K562 (cell line): ENCODE measurements at regions not wholly inside any gene's neighbourhood (a gene's known extent, or its start where the extent isn't known, plus 50 kb on each side); places are given as distances from the start of the nearest gene placed in this dataset.

ENCODE experiments used
- ATAC-seq: fragments of 200-7000 bp; cut with Tn5 transposase; 3 replicates; pipeline ENCODE4 v1.9.1; 2020; ENCODE audit warnings: moderate library complexity
- BruUV-seq: library from RNA; stranded (reverse); fragments of 400-500 nt; replicated peaks from 2 replicates; lab custom pipeline; 2021; lab: Mats Ljungman, UMichigan
- CTCF ChIA-PET: fragments of 300-600 bp; formaldehyde crosslinking; extraction: SDS; loops from one replicate; lab custom pipeline; 2021; ENCODE audit warnings: low intra/inter-chr PET ratio; lab: Yijun Ruan, JAX
- POLR2A ChIA-PET: fragments of 300-600, 350-650 bp; sonication (Branson Sonifier 250); formaldehyde crosslinking; extraction: SDS; loops from one replicate; lab custom pipeline; 2021; ENCODE audit warnings: antibody characterized with exemption, inconsistent platforms; lab: Yijun Ruan, JAX
- DNase-seq, 4 experiments: peaks; one replicate each; pipeline versions ENCODE4 v3.0.0 to v3.0.0-alpha.2; 2011 to 2018; ENCODE audit warnings: low spot score in 3 of 4, mixed read lengths in 3 of 4; ENCODE audit errors: extremely low read depth in 1 of 4
- FAIRE-seq: peaks from 2 replicates; lab custom pipeline; 2011; peaks lifted over from hg19 to GRCh38; lab: Jason Lieb, UNC
- H2AFZ ChIP-seq: 2 replicates; pipeline ENCODE4 v1.6.0; 2011; ENCODE audit warnings: low read depth, low read length, control low read depth, inconsistent platforms
- H3K27ac ChIP-seq: fragments of 200-600 bp; 3 replicates; pipeline ENCODE4 v1.8.0; 2011; ENCODE audit warnings: low read depth, mild to moderate bottlenecking, control low read depth, inconsistent platforms, low read length, moderate library complexity, mixed read lengths; ENCODE audit errors: extremely low read depth
- H3K27me3 ChIP-seq, 2 experiments: fragments of 300-600 bp in 1 of 2; 2 replicates in 1 of 2; 3 replicates in 1 of 2; pipeline versions ENCODE4 v1.6.0 to v1.8.0; 2011; ENCODE audit warnings: inconsistent platforms in 2 of 2, low read length in 2 of 2, mild to moderate bottlenecking in 1 of 2, mixed read lengths in 1 of 2, moderate library complexity in 1 of 2; ENCODE audit not compliant: control insufficient read depth in 2 of 2, insufficient read depth in 2 of 2
- H3K36me3 ChIP-seq: fragments of 300-600 bp; 3 replicates; pipeline ENCODE4 v1.8.0; 2011; ENCODE audit warnings: mild to moderate bottlenecking, low read length, inconsistent platforms; ENCODE audit not compliant: control insufficient read depth, insufficient read depth
- H3K4me1 ChIP-seq, 2 experiments: fragments of 200-600 bp in 1 of 2; replicated peaks in 1 of 2; 2 replicates in 1 of 2; 3 replicates in 1 of 2; pipeline versions ENCODE4 v1.5.1 to v1.8.0; 2011; ENCODE audit warnings: inconsistent platforms in 2 of 2, low read length in 2 of 2, mild to moderate bottlenecking in 1 of 2, mixed read lengths in 1 of 2, moderate library complexity in 1 of 2; ENCODE audit not compliant: control insufficient read depth in 2 of 2, insufficient read depth in 2 of 2
- H3K4me2 ChIP-seq: 2 replicates; pipeline ENCODE4 v1.6.1; 2011; ENCODE audit warnings: low read length, control low read depth, inconsistent platforms, mixed read lengths; ENCODE audit not compliant: insufficient read depth
- H3K4me3 ChIP-seq: fragments of 200-600 bp; sonication (generic), shearing (Covaris generic); 2 replicates; pipeline ENCODE4 v1.5.1; 2016; ENCODE audit warnings: control low read depth, inconsistent platforms
- H3K79me2 ChIP-seq: fragments of 200-600 bp; 3 replicates; pipeline ENCODE4 v1.8.0; 2011; ENCODE audit warnings: low read length, inconsistent platforms; ENCODE audit not compliant: control insufficient read depth, insufficient read depth
- H3K9ac ChIP-seq, 2 experiments: 2 replicates each; pipeline versions ENCODE4 v1.6.0 to v1.6.1; 2011; ENCODE audit warnings: low read depth in 2 of 2, low read length in 2 of 2, control low read depth in 1 of 2, inconsistent platforms in 1 of 2, mild to moderate bottlenecking in 1 of 2, mixed read lengths in 1 of 2; ENCODE audit not compliant: insufficient read depth in 1 of 2
- H3K9me1 ChIP-seq: one replicate; pipeline ENCODE4 v1.6.0; 2011; ENCODE audit warnings: inconsistent platforms, mild to moderate bottlenecking, low read length, moderate library complexity; ENCODE audit not compliant: control insufficient read depth, insufficient read depth
- H3K9me3 ChIP-seq: replicated peaks from 2 replicates; pipeline ENCODE4 v1.5.1; 2011; ENCODE audit warnings: low read depth, low read length, inconsistent platforms; ENCODE audit not compliant: control insufficient read depth, insufficient read depth
- H4K20me1 ChIP-seq: replicated peaks from 2 replicates; pipeline ENCODE4 v1.6.1; 2011; ENCODE audit warnings: low read length, inconsistent platforms, mixed read lengths; ENCODE audit not compliant: control insufficient read depth, insufficient read depth
- CREB1 ChIP-seq, 2 experiments: sonication (generic) in 1 of 2; formaldehyde crosslinking in 1 of 2; IDR thresholded peaks; 2 replicates each; pipeline versions ENCODE4 v1.6.1 to v1.8.0; 2012 to 2022; ENCODE audit warnings: inconsistent platforms in 1 of 2, mild to moderate bottlenecking in 1 of 2, missing genetic modification reagents in 1 of 2, moderate library complexity in 1 of 2
- KDM2B ChIP-seq: fragments of 250-450 bp; sonication (Bioruptor Pico); IDR thresholded peaks from 2 replicates; pipeline ENCODE4 v1.8.0; 2021; ENCODE audit warnings: mild to moderate bottlenecking, moderate library complexity
- NCOA6 ChIP-seq: fragments of 450-650 bp; IDR thresholded peaks from 2 replicates; pipeline ENCODE4 v1.6.1; 2017; ENCODE audit warnings: mild to moderate bottlenecking
- PHF8 ChIP-seq: fragments of 200-600 bp; sonication (generic); IDR thresholded peaks from 2 replicates; pipeline ENCODE4 v1.6.1; 2012; ENCODE audit warnings: mixed run types, mild to moderate bottlenecking, inconsistent platforms, low read length, moderate library complexity, borderline replicate concordance
- POLR3A ChIP-seq: IDR thresholded peaks from 2 replicates; pipeline ENCODE4 v1.6.1; 2011; ENCODE audit warnings: borderline replicate concordance, mild to moderate bottlenecking, moderate library complexity; ENCODE audit not compliant: insufficient read length, insufficient read depth; ENCODE audit errors: extremely low read depth
- TAF7 ChIP-seq: fragments of 450-650 bp; IDR thresholded peaks from 2 replicates; pipeline ENCODE4 v1.6.1; 2016; ENCODE audit warnings: missing genetic modification characterization, missing compliant biosample characterization
- ZBED1 ChIP-seq: IDR thresholded peaks from 2 replicates; pipeline ENCODE4 v1.6.1; 2014
- ZC3H11A ChIP-seq: IDR thresholded peaks from 2 replicates; pipeline ENCODE4 v1.6.1; 2012; ENCODE audit warnings: low read depth, low read length, improper control_type of control experiment
- WGBS: fragments of 100-300 bp; shearing (Covaris generic); methylation state at CpG from one replicate; pipeline ENCODE4 v1.1.6; 2016; ENCODE audit warnings: low coverage, mixed read lengths; ENCODE audit not compliant: insufficient coverage; ENCODE audit errors: missing lambda C conversion rate; 5-methylcytosine and 5-hydroxymethylcytosine counted together
- in situ Hi-C: fragments of 300-500 bp; cut with MboI; formaldehyde crosslinking; loops from 4 replicates; pipeline ENCODE4 v1.15.0; 2018; ENCODE audit warnings: inconsistent platforms, mixed read lengths
- intact Hi-C: fragments of 100-400 bp; cut with micrococcal nuclease; formaldehyde crosslinking; loops from 2 replicates; pipeline ENCODE4 v1.14.2; 2022

DNA sequence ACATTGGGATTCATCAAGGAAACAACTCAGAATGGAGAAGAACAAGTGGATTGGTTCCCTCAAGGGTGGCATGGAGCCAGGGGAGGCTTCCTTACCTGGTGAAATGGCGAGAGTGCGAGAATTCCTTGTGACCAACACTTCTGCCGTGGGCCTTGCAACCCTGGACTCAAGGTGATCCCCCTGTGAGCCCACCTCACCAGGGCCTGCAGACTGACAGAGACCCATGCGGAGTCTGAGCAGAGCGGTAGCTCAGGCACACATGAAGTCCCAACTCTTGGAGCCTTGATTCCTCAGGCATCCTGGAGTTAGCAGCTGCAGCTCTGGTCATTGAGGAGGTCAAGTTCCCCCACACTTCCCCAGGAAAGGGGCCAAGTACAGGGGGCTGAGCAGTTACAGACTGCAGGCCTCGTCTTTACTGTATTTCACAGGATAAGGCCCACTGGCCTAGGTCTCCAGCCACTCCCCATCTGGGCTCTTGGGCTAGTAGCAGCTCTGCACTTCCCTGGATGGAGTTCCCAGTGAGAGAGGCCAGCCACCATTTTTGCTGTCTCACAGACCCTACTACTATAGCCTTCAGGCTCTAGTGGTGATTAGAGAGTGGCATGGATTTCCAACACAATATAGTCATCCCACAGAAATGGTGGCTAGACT, 269.5 kb upstream of the DCBLD2 start:
- DNase-seq = no peak
- Histone ChIP-seq H2AFZ (no peak overlapping the region), H3K4me2 (no peak overlapping the region), H3K27me3 (no peaks in the 10 kb centered on the region), H3K9me1 (no peaks in the 10 kb centered on the region), H3K27ac (no peak overlapping the region), H3K4me1 (no peaks in the 10 kb centered on the region), H3K36me3 (no peaks in the 10 kb centered on the region), H3K79me2 (no peaks in the 10 kb centered on the region), H4K20me1 (no peaks in the 10 kb centered on the region), H3K4me3 (no peak overlapping the region), H3K9me3 (no peaks in the 10 kb centered on the region), H3K9ac (no peak overlapping the region)
- TF ChIP-seq NCOA6 = no peak
- no peak for TF ChIP-seq ZBED1
- TF ChIP-seq KDM2B (CRISPR knock-in tag) = no peak
- TF ChIP-seq POLR3A = no peak
- TF ChIP-seq PHF8 = no peak
- TF ChIP-seq ZC3H11A = no peak
- TF ChIP-seq CREB1 (IDR thresholded peaks at IDR 0.05) = no peak
- no peak for TF ChIP-seq CREB1 (CRISPR knock-in tag; IDR thresholded peaks at IDR 0.05)
- no peak for TF ChIP-seq TAF7 (tag)
- ChIA-PET POLR2A (no interaction called here), CTCF (no interaction called here)
- intact Hi-C loops = loop anchor here (5.0 kb wide), 1 partner anchor 149 kb away; no protein-coding TSS in a partner anchor
- in situ Hi-C loops = loop anchor here (25.0 kb wide), 1 partner anchor 359 kb away; no protein-coding TSS in a partner anchor
- BruUV-seq = no TSS peak
- no peak for ATAC-seq
- FAIRE-seq = no peak
- WGBS = 0% methylated on average over 6 of the region's 6 CpGs
